ENCODE measurements at regions not wholly inside any gene's neighbourhood (a gene's known extent, or its start where the extent isn't known, plus 50 kb on each side); places are given as distances from the start of the nearest gene placed in this dataset.

DNA sequence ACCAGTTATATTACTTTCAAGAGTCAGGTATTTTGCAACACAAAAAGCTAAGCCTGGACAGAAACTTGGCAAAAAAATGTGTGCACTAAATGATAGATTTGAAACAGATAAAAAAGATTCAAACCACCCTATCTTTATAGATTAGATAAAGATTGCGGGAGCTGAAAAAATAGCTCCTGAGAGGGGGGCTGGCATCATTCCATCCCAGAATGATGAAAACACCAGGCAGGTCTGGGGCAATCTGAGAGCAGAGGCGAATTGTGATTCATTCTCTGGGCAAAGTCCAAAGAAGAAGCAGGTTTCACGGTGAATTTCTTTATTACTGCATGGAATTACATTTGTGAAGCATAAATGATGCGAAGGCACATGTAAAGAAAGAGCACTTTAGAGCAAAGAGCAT lies 168.5 kb upstream of the DMD start:
- TF ChIP-seq, protein P1, sequence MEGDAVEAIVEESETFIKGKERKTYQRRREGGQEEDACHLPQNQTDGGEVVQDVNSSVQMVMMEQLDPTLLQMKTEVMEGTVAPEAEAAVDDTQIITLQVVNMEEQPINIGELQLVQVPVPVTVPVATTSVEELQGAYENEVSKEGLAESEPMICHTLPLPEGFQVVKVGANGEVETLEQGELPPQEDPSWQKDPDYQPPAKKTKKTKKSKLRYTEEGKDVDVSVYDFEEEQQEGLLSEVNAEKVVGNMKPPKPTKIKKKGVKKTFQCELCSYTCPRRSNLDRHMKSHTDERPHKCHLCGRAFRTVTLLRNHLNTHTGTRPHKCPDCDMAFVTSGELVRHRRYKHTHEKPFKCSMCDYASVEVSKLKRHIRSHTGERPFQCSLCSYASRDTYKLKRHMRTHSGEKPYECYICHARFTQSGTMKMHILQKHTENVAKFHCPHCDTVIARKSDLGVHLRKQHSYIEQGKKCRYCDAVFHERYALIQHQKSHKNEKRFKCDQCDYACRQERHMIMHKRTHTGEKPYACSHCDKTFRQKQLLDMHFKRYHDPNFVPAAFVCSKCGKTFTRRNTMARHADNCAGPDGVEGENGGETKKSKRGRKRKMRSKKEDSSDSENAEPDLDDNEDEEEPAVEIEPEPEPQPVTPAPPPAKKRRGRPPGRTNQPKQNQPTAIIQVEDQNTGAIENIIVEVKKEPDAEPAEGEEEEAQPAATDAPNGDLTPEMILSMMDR (IDR thresholded peaks at IDR 0.05), result no peak
- no peak for TF ChIP-seq POLR2A (IDR thresholded peaks at IDR 0.05)
- TF ChIP-seq POLR2AphosphoS5 (IDR thresholded peaks at IDR 0.05; ENCODE audit: insufficient read depth in 1 of 2, low read depth in 1 of 2), result no peak

All from vagina (tissue), 2 donors.